ENCODE measurements at regions not wholly inside any gene's neighbourhood (a gene's known extent, or its start where the extent isn't known, plus 50 kb on each side); places are given as distances from the start of the nearest gene placed in this dataset.

DNA sequence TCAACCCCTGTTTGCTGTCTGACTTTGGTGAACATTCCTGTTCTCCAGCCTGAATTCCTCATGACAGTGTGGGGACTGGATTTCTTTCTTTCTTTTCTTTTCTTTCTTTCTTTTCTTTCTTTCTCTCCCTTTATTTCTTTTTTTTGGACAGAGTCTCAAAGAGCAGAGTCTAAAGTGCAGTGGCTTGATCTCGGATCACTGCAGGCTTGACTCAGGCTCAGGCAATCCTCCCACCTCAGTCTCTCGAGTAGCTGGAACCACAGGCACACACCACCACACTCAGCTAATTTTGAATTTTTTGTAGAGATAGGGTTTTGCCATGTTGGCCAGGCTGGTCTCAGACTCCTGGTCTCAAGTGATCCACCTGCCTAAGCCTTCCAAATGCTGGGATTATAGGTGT lies 63.1 kb downstream of the RPUSD4 start:
- TF ChIP-seq EZH2 (IDR thresholded peaks at IDR 0.05; ENCODE audit: low read length, missing control alignments), result no peak
- TF ChIP-seq, protein P1, sequence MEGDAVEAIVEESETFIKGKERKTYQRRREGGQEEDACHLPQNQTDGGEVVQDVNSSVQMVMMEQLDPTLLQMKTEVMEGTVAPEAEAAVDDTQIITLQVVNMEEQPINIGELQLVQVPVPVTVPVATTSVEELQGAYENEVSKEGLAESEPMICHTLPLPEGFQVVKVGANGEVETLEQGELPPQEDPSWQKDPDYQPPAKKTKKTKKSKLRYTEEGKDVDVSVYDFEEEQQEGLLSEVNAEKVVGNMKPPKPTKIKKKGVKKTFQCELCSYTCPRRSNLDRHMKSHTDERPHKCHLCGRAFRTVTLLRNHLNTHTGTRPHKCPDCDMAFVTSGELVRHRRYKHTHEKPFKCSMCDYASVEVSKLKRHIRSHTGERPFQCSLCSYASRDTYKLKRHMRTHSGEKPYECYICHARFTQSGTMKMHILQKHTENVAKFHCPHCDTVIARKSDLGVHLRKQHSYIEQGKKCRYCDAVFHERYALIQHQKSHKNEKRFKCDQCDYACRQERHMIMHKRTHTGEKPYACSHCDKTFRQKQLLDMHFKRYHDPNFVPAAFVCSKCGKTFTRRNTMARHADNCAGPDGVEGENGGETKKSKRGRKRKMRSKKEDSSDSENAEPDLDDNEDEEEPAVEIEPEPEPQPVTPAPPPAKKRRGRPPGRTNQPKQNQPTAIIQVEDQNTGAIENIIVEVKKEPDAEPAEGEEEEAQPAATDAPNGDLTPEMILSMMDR (conservative IDR thresholded peaks at IDR 0.05 in 1 of 2, IDR thresholded peaks at IDR 0.05 in 1 of 2; ENCODE audit: low read depth in 1 of 2, low read length in 2 of 2), result no peak

All from fibroblast of lung (primary cell).